ENCODE measurements at regions not wholly inside any gene's neighbourhood (a gene's known extent, or its start where the extent isn't known, plus 50 kb on each side); places are given as distances from the start of the nearest gene placed in this dataset.
"Not testable (repeated sequence)": the region's sequence is repeated elsewhere in the genome, so short reads cannot be mapped to it uniquely, and the experiment has no call there.

DNA sequence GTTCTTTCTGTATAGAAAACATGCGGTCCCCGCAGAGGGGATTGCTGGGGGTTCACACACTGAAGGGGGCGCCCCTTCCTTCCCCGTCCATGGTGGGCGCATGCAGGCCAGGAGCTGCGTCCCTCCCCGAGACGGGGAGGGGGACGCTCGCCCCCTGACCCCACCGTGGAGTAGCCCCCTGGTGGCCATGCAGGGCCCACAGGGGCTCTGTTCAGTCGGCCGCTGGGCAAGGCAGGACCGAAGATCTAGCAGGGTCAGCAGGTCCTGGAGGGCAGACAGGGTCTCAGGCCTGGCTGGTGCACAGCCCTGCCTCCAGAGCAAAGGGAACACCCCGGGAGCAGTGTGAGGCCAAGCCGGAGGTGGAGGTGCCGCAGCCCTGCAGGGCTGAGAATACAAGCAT lies 4446.4 kb upstream of the TPTE start:
- TF ChIP-seq, protein P1, sequence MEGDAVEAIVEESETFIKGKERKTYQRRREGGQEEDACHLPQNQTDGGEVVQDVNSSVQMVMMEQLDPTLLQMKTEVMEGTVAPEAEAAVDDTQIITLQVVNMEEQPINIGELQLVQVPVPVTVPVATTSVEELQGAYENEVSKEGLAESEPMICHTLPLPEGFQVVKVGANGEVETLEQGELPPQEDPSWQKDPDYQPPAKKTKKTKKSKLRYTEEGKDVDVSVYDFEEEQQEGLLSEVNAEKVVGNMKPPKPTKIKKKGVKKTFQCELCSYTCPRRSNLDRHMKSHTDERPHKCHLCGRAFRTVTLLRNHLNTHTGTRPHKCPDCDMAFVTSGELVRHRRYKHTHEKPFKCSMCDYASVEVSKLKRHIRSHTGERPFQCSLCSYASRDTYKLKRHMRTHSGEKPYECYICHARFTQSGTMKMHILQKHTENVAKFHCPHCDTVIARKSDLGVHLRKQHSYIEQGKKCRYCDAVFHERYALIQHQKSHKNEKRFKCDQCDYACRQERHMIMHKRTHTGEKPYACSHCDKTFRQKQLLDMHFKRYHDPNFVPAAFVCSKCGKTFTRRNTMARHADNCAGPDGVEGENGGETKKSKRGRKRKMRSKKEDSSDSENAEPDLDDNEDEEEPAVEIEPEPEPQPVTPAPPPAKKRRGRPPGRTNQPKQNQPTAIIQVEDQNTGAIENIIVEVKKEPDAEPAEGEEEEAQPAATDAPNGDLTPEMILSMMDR (IDR thresholded peaks at IDR 0.05): not testable (repeated sequence)
- TF ChIP-seq POLR2A (IDR thresholded peaks at IDR 0.05): not testable (repeated sequence)

Measured in lower leg skin (tissue), 3 donors.